ENCODE measurements at regions not wholly inside any gene's neighbourhood (a gene's known extent, or its start where the extent isn't known, plus 50 kb on each side); places are given as distances from the start of the nearest gene placed in this dataset.
"Not testable (repeated sequence)": the region's sequence is repeated elsewhere in the genome, so short reads cannot be mapped to it uniquely, and the experiment has no call there.

DNA sequence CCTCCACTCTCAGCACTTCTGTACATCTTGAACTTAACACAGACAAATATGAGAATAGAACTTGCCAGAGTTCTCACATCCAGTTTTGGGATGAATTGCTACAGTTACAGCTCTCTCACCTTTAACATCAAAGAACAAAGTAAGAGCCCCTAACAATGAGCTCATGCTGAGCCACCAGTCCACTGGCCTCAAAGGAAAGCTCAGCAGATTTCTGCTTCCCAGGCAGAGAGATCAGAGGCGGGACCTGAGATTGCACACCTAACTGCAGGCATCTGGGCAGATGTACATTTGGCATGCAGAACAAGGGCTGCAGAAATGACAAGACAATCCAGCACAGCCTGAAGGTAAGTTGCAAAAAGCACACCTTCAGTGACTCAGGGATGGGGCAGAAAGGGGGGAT, 300.9 kb downstream of the MRPS30 start:
- Mint-ChIP-seq H3K9me3 (peaks cover 0 to 10% (median 7%) of the 10 kb centered on the region in 7 donors), H3K27me3 (no peaks in the 10 kb centered on the region), H3K4me1 (no peaks in the 10 kb centered on the region), H3K4me3 (no peak overlapping the region), H3K27ac (no peak overlapping the region), H3K36me3 (no peaks in the 10 kb centered on the region)
- ATAC-seq (ENCODE audit: low read depth in 2 of 2) (no peak), DNase-seq (no peak)

GRCh38 chr5:45110399-45110798, 301.7 kb downstream of the MRPS30 start:
- ATAC-seq (ENCODE audit: low read depth in 2 of 2) (no peak), DNase-seq (no peak)
- no peaks in the 10 kb centered on the region for H3K4me1 Mint-ChIP-seq
- H3K36me3 Mint-ChIP-seq: no peaks in the 10 kb centered on the region
- no peak overlapping the region for H3K27ac Mint-ChIP-seq
- H3K27me3 Mint-ChIP-seq: no peaks in the 10 kb centered on the region
- peaks cover 0 to 8% (median 2%) of the 10 kb centered on the region in 7 donors for H3K9me3 Mint-ChIP-seq
- H3K4me3 Mint-ChIP-seq: no peak overlapping the region

- Mint-ChIP-seq H3K4me3 (no peak overlapping the region), H3K36me3 (no peaks in the 10 kb centered on the region), H3K27me3 (no peaks in the 10 kb centered on the region), H3K9me3 (peaks cover 1 to 8% (median 4%) of the 10 kb centered on the region in 7 donors), H3K27ac (no peak overlapping the region), H3K4me1 (no peaks in the 10 kb centered on the region)
- DNase-seq: no peak
- ATAC-seq (ENCODE audit: low read depth in 2 of 2): no peak
Observed at GRCh38 chr5:45113726-45114125, 305.0 kb downstream of the MRPS30 start.

- Mint-ChIP-seq H3K9me3 (peaks cover 3 to 18% (median 6%) of the 10 kb centered on the region in 7 donors), H3K36me3 (no peaks in the 10 kb centered on the region), H3K4me1 (no peaks in the 10 kb centered on the region), H3K27me3 (no peaks in the 10 kb centered on the region), H3K4me3 (no peak overlapping the region), H3K27ac (no peak overlapping the region)
- ATAC-seq (ENCODE audit: low read depth in 2 of 2) (no peak), DNase-seq (no peak)
Observed at GRCh38 chr5:45132972-45133371, 324.2 kb downstream of the MRPS30 start.

DNA sequence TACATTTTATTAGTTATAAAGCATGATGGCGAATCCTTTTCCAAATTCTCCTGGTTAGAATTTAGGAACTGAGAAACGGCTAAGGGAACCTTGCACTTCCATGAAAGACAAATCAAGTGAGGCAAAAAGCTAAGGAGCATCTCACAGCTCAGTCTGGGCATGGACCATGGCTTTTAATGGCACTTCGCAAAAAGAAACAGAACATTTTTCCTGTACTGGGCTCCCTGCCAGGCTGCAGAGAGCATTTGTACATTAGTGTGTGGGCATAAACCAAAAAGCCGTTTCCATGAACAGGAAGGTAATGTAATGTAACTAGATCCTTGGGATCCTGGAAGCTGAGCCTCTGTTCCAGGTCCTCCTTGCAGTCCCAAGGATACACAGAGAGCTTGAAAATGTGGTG, 354.2 kb downstream of the MRPS30 start:
- Mint-ChIP-seq H3K36me3 (no peaks in the 10 kb centered on the region), H3K4me1 (no peaks in the 10 kb centered on the region), H3K27me3 (no peaks in the 10 kb centered on the region), H3K4me3 (no peak overlapping the region), H3K27ac (no peak overlapping the region), H3K9me3 (peaks cover 0 to 13% (median 5%) of the 10 kb centered on the region in 7 donors)
- no peak for DNase-seq
- ATAC-seq (ENCODE audit: low read depth in 2 of 2): no peak

- ATAC-seq (ENCODE audit: low read depth in 2 of 2): no peak
- H3K27ac Mint-ChIP-seq: no peak overlapping the region
- peaks cover 0 to 10% (median 2%) of the 10 kb centered on the region in 7 donors for H3K9me3 Mint-ChIP-seq
Observed at GRCh38 chr5:45171563-45171962, 362.8 kb downstream of the MRPS30 start.

DNA sequence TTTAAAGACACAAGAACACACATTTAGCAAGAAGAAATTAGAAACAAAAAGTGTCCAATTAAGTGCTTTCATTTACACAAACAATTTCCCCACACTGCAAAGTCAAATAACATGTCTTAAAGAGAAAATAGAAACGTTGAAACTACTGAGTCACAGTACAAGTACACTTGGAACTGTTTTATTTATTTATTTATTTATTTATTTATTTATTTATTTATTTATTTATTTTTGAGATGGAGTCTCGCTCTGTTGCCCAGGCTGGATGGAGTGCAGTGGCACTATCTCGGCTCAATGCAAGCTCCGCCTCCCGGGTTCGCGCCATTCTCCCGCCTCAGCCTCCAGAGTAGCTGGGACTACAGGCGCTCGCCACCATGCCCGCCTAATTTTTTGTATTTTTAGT, 363.9 kb downstream of the MRPS30 start:
- H3K9me3 Mint-ChIP-seq; H3K27me3 Mint-ChIP-seq; H3K36me3 Mint-ChIP-seq; H3K4me1 Mint-ChIP-seq; H3K27ac Mint-ChIP-seq; DNase-seq; ATAC-seq (ENCODE audit: low read depth in 2 of 2); H3K4me3 Mint-ChIP-seq: not testable (repeated sequence)

More at GRCh38 chr5:45171563-45171962, 362.8 kb downstream of the MRPS30 start:
- Mint-ChIP-seq H3K27me3 (no peaks in the 10 kb centered on the region), H3K4me1 (no peaks in the 10 kb centered on the region), H3K4me3 (no peak overlapping the region), H3K36me3 (no peaks in the 10 kb centered on the region)
- DNase-seq: no peak

DNA sequence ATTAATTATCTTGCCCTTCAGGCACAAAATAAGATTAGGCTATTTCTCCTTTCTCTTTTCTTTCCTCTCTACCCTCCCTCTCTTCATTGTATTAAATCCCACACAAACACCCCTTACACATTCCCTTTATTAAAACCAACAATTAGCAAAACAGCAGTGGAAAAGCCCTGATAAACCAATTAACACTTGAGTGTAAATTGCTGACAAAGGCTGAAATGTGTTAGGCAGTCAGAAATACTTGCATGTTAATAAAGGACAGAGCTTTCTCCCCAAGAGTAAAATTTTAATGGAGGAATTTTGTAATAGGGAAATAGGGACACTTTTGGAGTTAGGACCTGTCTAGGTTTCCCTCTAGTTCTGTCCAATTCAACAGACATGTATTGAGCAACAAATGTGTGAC, 370.9 kb downstream of the MRPS30 start:
- Mint-ChIP-seq H3K4me3 (no peak overlapping the region), H3K27me3 (no peaks in the 10 kb centered on the region), H3K4me1 (no peaks in the 10 kb centered on the region), H3K9me3 (peaks cover 0 to 10% (median 5%) of the 10 kb centered on the region in 7 donors), H3K27ac (no peak overlapping the region), H3K36me3 (no peaks in the 10 kb centered on the region)
- ATAC-seq (ENCODE audit: low read depth in 2 of 2): no peak
- DNase-seq: no peak

GRCh38 chr5:45189042-45189441, 380.3 kb downstream of the MRPS30 start:
- no peak for DNase-seq
- Mint-ChIP-seq H3K4me1 (no peaks in the 10 kb centered on the region), H3K4me3 (no peak overlapping the region), H3K9me3 (peaks cover 0 to 8% (median 3%) of the 10 kb centered on the region in 7 donors), H3K27me3 (no peaks in the 10 kb centered on the region), H3K27ac (no peak overlapping the region), H3K36me3 (no peaks in the 10 kb centered on the region)
- no peak for ATAC-seq (ENCODE audit: low read depth in 2 of 2)

DNA sequence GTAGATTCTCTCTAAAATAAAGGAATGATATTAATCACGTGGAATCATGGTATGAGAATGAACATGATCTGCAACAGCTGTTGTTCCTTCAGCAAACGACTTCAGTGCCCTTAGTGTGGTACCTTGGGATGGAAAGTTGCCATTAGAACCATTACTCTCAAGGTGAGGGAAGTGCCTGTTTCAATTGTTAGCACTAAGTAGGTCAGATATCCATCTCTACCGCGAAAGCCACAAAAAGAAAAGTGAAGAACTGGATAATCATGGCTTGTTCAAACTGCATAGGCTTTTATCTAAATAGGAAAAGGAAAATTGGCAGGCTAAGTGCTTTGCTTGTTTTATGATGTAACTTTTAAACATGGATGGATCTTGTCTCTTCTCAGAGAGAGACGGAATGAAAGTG, 380.7 kb downstream of the MRPS30 start:
- Mint-ChIP-seq H3K27me3 (no peaks in the 10 kb centered on the region), H3K4me3 (no peak overlapping the region), H3K9me3 (peaks cover 0 to 5% (median 2%) of the 10 kb centered on the region in 7 donors), H3K4me1 (no peaks in the 10 kb centered on the region), H3K27ac (no peak overlapping the region), H3K36me3 (no peaks in the 10 kb centered on the region)
- DNase-seq (no peak), ATAC-seq (ENCODE audit: low read depth in 2 of 2) (no peak)

DNA sequence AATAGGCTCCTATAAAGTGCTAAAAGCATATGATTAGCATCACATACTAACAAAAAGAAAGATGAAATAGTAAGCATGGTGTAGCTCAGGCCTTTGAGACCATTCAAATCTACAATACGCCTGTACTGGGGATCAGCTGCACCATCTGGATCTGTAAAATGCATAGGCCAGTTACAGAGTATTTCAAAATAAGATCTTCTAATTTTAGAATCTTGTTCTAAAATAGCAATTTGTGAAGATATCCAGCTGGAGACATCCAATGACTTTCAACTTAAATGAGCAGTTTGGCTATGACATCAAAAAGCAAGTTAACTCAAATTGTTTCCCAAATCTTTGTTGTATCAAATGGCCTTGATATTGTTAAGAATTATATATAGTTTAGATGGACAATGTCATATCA, 386.3 kb downstream of the MRPS30 start:
- no peak overlapping the region for H3K4me3 Mint-ChIP-seq
- no peaks in the 10 kb centered on the region for H3K36me3 Mint-ChIP-seq
- no peak for ATAC-seq (ENCODE audit: low read depth in 2 of 2)
- H3K4me1 Mint-ChIP-seq: no peaks in the 10 kb centered on the region
- DNase-seq: no peak
- no peaks in the 10 kb centered on the region for H3K27me3 Mint-ChIP-seq
- H3K27ac Mint-ChIP-seq: no peak overlapping the region
- peaks cover 2 to 12% (median 9%) of the 10 kb centered on the region in 7 donors for H3K9me3 Mint-ChIP-seq

Measured in naive B cell (primary cell).